HCT116 (cell line): ENCODE measurements at regions not wholly inside any gene's neighbourhood (a gene's known extent, or its start where the extent isn't known, plus 50 kb on each side); places are given as distances from the start of the nearest gene placed in this dataset.

Experiments
- ATAC-seq: fragments of 200-7000 bp; cut with Tn5 transposase; 2 replicates; pipeline ENCODE4 v1.9.1; 2020; ENCODE audit warnings: mild to moderate bottlenecking, moderate library complexity
- BruUV-seq: library from RNA; stranded (reverse); fragments of 400-500 nt; replicated peaks from 2 replicates; lab custom pipeline; 2021; lab: Mats Ljungman, UMichigan
- CTCF ChIA-PET: fragments of 300-600 bp; sonication (Branson Sonifier 250); formaldehyde crosslinking; loops from one replicate; lab custom pipeline; 2021; ENCODE audit warnings: antibody characterized with exemption; lab: Charles Lee
- POLR2A ChIA-PET: fragments of 300-600, 350-600 bp; sonication (Branson Sonifier 250); formaldehyde crosslinking; loops from one replicate; lab custom pipeline; 2021; ENCODE audit warnings: antibody characterized with exemption; lab: Charles Lee
- RAD21 ChIA-PET, 2 experiments: fragments of 300-600 bp; sonication (Branson Sonifier 250); formaldehyde crosslinking; loops; one replicate each; lab custom pipeline; 2023; ENCODE audit warnings: low total read pairs in 2 of 2; ENCODE audit not compliant: uncharacterized antibody in 2 of 2, unreplicated experiment in 2 of 2, low non-redundant PET in 1 of 2; lab: Charles Lee
- DNase-seq: peaks from one replicate; pipeline ENCODE4 v3.0.0-alpha.2; 2010; ENCODE audit warnings: low read depth, low spot score
- H2AFZ ChIP-seq: fragments of 200-600 bp; shearing (Covaris generic), sonication (generic); 2 replicates; pipeline ENCODE4 v1.6.1; 2017; ENCODE audit warnings: low read depth, mixed run types, mixed read lengths, antibody characterized with exemption, low read length; ENCODE audit not compliant: poor library complexity, severe bottlenecking
- H3K27ac ChIP-seq: 2 replicates; pipeline ENCODE4 v1.5.1; 2012; ENCODE audit warnings: low read depth, low read length
- H3K27me3 ChIP-seq: fragments of 200-600 bp; sonication (generic); 2 replicates; pipeline ENCODE4 v1.6.1; 2016; ENCODE audit warnings: mixed run types, low read length, mixed read lengths; ENCODE audit not compliant: insufficient read depth
- H3K36me3 ChIP-seq, 2 experiments: fragments of 200-500 bp in 1 of 2; fragments of 200-600 bp in 1 of 2; sonication (Bioruptor generic) in 1 of 2; sonication (generic) in 1 of 2; 2 replicates each; pipeline versions ENCODE4 v1.5.1 to v1.6.1; 2014 to 2016; ENCODE audit warnings: low read length in 2 of 2, inconsistent platforms in 1 of 2, mixed read lengths in 1 of 2, mixed run types in 1 of 2; ENCODE audit not compliant: insufficient read depth in 2 of 2, control insufficient read depth in 1 of 2
- H3K4me1 ChIP-seq, 2 experiments: fragments of 200-600 bp in 1 of 2; sonication (generic) in 1 of 2; 2 replicates each; pipeline versions ENCODE4 v1.5.1 to v1.6.1; 2012 to 2017; ENCODE audit warnings: low read length in 2 of 2, inconsistent platforms in 1 of 2, mild to moderate bottlenecking in 1 of 2, mixed read lengths in 1 of 2, mixed run types in 1 of 2, moderate library complexity in 1 of 2; ENCODE audit not compliant: insufficient read depth in 2 of 2, control insufficient read depth in 1 of 2
- H3K4me2 ChIP-seq: fragments of 200-600 bp; sonication (generic); 2 replicates; pipeline ENCODE4 v1.6.1; 2017; ENCODE audit warnings: mixed run types, low read length, mixed read lengths
- H3K4me3 ChIP-seq, 2 experiments: fragments of 200-600 bp in 1 of 2; sonication (generic) in 1 of 2; replicated peaks in 1 of 2; 2 replicates each; pipeline ENCODE4 v1.5.1; 2011 to 2016; ENCODE audit warnings: low read length in 2 of 2, control low read depth in 1 of 2, low read depth in 1 of 2, mild to moderate bottlenecking in 1 of 2, mixed read lengths in 1 of 2, mixed run types in 1 of 2
- H3K79me2 ChIP-seq: fragments of 200-600 bp; sonication (generic); 2 replicates; pipeline ENCODE4 v1.6.1; 2017; ENCODE audit warnings: mild to moderate bottlenecking, mixed run types, low read length, moderate library complexity, mixed read lengths; ENCODE audit not compliant: insufficient read depth
- H3K9ac ChIP-seq: fragments of 200-600 bp; sonication (generic); 2 replicates; pipeline ENCODE4 v1.6.1; 2016; ENCODE audit warnings: low read length, mixed read lengths
- H3K9me2 ChIP-seq: fragments of 200-600 bp; sonication (generic), shearing (Covaris generic); 2 replicates; pipeline ENCODE4 v1.6.1; 2017; ENCODE audit warnings: mixed run types, mild to moderate bottlenecking, moderate library complexity; ENCODE audit not compliant: insufficient read depth
- H3K9me3 ChIP-seq, 2 experiments: fragments of 200-500 bp in 1 of 2; fragments of 200-600 bp in 1 of 2; sonication (Bioruptor generic) in 1 of 2; sonication (generic) in 1 of 2; 2 replicates each; pipeline ENCODE4 v1.6.1; 2014 to 2017; ENCODE audit warnings: low read length in 2 of 2, mixed read lengths in 2 of 2, inconsistent platforms in 1 of 2, low read depth in 1 of 2, mild to moderate bottlenecking in 1 of 2, mixed run types in 1 of 2, moderate library complexity in 1 of 2; ENCODE audit not compliant: control insufficient read depth in 1 of 2, insufficient read depth in 1 of 2
- H4K20me1 ChIP-seq: fragments of 200-600 bp; sonication (generic), shearing (Covaris generic); 2 replicates; pipeline ENCODE4 v1.6.1; 2017; ENCODE audit warnings: mixed run types, mild to moderate bottlenecking, moderate library complexity; ENCODE audit not compliant: insufficient read depth
- ATF3 ChIP-seq: IDR thresholded peaks from 2 replicates; pipeline ENCODE4 v1.6.1; 2012
- CBX3 ChIP-seq: IDR thresholded peaks from 2 replicates; pipeline ENCODE4 v1.6.1; 2012; ENCODE audit warnings: low read depth
- CEBPB ChIP-seq: IDR thresholded peaks from 2 replicates; pipeline ENCODE4 v1.6.1; 2012; ENCODE audit warnings: low read depth
- EGR1 ChIP-seq: IDR thresholded peaks from 2 replicates; pipeline ENCODE4 v1.6.1; 2012; ENCODE audit warnings: low read depth
- ELF1 ChIP-seq: IDR thresholded peaks from 2 replicates; pipeline ENCODE4 v1.6.1; 2012; ENCODE audit warnings: low read depth, borderline replicate concordance
- EZH2 ChIP-seq: fragments of 200-600 bp; sonication (generic); IDR thresholded peaks from 2 replicates; pipeline ENCODE4 v1.6.1; 2017; ENCODE audit warnings: antibody characterized with exemption, mixed run types
- EZH2phosphoT487 ChIP-seq: fragments of 200-600 bp; IDR thresholded peaks from 2 replicates; pipeline ENCODE4 v1.6.1; 2018; ENCODE audit warnings: antibody characterized with exemption, borderline replicate concordance
- FOSL1 ChIP-seq: IDR thresholded peaks from 2 replicates; pipeline ENCODE4 v1.6.1; 2012; ENCODE audit warnings: low read depth
- JUND ChIP-seq: IDR thresholded peaks from 2 replicates; pipeline ENCODE4 v1.6.1; 2012
- POLR2AphosphoS5 ChIP-seq: IDR thresholded peaks from 2 replicates; pipeline ENCODE4 v1.6.1; 2011; ENCODE audit warnings: mild to moderate bottlenecking, low read depth, low read length, moderate library complexity
- SIN3A ChIP-seq: IDR thresholded peaks from 2 replicates; pipeline ENCODE4 v1.6.1; 2012; ENCODE audit warnings: low read depth
- SRF ChIP-seq: IDR thresholded peaks from 2 replicates; pipeline ENCODE4 v1.6.1; 2012; ENCODE audit warnings: low read depth
- TCF7L2 ChIP-seq: IDR thresholded peaks from 2 replicates; pipeline ENCODE4 v1.7.0; 2011; ENCODE audit warnings: borderline replicate concordance, inconsistent platforms; ENCODE audit not compliant: insufficient read depth, insufficient read length; ENCODE audit errors: extremely low read depth
- YY1 ChIP-seq: IDR thresholded peaks from 2 replicates; pipeline ENCODE4 v1.6.1; 2011; ENCODE audit warnings: low read length, low read depth, moderate library complexity, mild to moderate bottlenecking; ENCODE audit not compliant: insufficient replicate concordance; ENCODE audit errors: extremely low read depth
- ZFX ChIP-seq: fragments of 450-650 bp; IDR thresholded peaks from 2 replicates; pipeline ENCODE4 v1.6.1; 2017
- intact Hi-C: fragments of 100-400 bp; cut with micrococcal nuclease; formaldehyde crosslinking; loops from 2 replicates; pipeline ENCODE4 v1.10.0; 2022
- TF ChIP-seq, protein P1 (sequence below), 3 experiments: fragments of 200-600 bp in 1 of 3; sonication (generic) in 1 of 3; IDR thresholded peaks in 2 of 3; conservative IDR thresholded peaks in 1 of 3; 2 replicates each; pipeline ENCODE4 v1.5.1; 2012 to 2017; ENCODE audit warnings: low read depth in 2 of 3, low read length in 2 of 3, antibody characterized with exemption in 1 of 3, borderline replicate concordance in 1 of 3, control low read depth in 1 of 3, mild to moderate bottlenecking in 1 of 3, mixed read lengths in 1 of 3, mixed run types in 1 of 3, moderate library complexity in 1 of 3; ENCODE audit not compliant: insufficient read depth in 1 of 3
- TF ChIP-seq, protein P2 (sequence below): IDR thresholded peaks from 2 replicates; pipeline ENCODE4 v1.6.1; 2011; ENCODE audit warnings: mild to moderate bottlenecking, low read length, moderate library complexity; ENCODE audit not compliant: insufficient replicate concordance; ENCODE audit errors: extremely low read depth
- TF ChIP-seq, protein P3 (sequence below): IDR thresholded peaks from 2 replicates; pipeline ENCODE4 v1.6.1; 2012; ENCODE audit warnings: low read depth

GRCh38 chr7:149552799-149553198 is 55.2 kb upstream of the ZNF746 start:
- POLR2A ChIA-PET = no interaction called here
- Histone ChIP-seq H3K36me3 (peaks cover 25 to 32% of the 10 kb centered on the region in 2 experiments), H3K9me2 (no peaks in the 10 kb centered on the region), H3K79me2 (no peaks in the 10 kb centered on the region), H3K4me1 (peaks cover 0 to 2% of the 10 kb centered on the region in 2 experiments; a peak in 2 of 4 replicates), H3K27ac (no peak overlapping the region), H3K27me3 (no peaks in the 10 kb centered on the region), H3K4me3 (no peak overlapping the region), H3K9me3 (no peaks in the 10 kb centered on the region), H3K4me2 (no peak overlapping the region), H2AFZ (no peak overlapping the region), H4K20me1 (no peaks in the 10 kb centered on the region), H3K9ac (no peak overlapping the region)
- CTCF ChIA-PET = no interaction called here
- ATAC-seq (no peak), DNase-seq (no peak)
- intact Hi-C loops = no loop called here
- RAD21 ChIA-PET = no interaction called here
- BruUV-seq = no TSS peak
- TF ChIP-seq EGR1 = no peak
- TF ChIP-seq ATF3 = no peak
- no peak for TF ChIP-seq EZH2phosphoT487
- TF ChIP-seq YY1 = no peak
- TF ChIP-seq, protein P1, sequence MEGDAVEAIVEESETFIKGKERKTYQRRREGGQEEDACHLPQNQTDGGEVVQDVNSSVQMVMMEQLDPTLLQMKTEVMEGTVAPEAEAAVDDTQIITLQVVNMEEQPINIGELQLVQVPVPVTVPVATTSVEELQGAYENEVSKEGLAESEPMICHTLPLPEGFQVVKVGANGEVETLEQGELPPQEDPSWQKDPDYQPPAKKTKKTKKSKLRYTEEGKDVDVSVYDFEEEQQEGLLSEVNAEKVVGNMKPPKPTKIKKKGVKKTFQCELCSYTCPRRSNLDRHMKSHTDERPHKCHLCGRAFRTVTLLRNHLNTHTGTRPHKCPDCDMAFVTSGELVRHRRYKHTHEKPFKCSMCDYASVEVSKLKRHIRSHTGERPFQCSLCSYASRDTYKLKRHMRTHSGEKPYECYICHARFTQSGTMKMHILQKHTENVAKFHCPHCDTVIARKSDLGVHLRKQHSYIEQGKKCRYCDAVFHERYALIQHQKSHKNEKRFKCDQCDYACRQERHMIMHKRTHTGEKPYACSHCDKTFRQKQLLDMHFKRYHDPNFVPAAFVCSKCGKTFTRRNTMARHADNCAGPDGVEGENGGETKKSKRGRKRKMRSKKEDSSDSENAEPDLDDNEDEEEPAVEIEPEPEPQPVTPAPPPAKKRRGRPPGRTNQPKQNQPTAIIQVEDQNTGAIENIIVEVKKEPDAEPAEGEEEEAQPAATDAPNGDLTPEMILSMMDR (IDR thresholded peaks at IDR 0.05 in 2 of 3, conservative IDR thresholded peaks at IDR 0.05 in 1 of 3; ENCODE audit: borderline replicate concordance in 1 of 3, insufficient read depth in 1 of 3, low read depth in 2 of 3, low read length in 2 of 3) = no peak
- no peak for TF ChIP-seq CEBPB
- no peak for TF ChIP-seq FOSL1
- TF ChIP-seq TCF7L2 = no peak
- no peak for TF ChIP-seq SIN3A
- TF ChIP-seq CBX3 = no peak
- no peak for TF ChIP-seq ELF1
- TF ChIP-seq EZH2 = no peak
- no peak for TF ChIP-seq ZFX
- TF ChIP-seq, protein P2, sequence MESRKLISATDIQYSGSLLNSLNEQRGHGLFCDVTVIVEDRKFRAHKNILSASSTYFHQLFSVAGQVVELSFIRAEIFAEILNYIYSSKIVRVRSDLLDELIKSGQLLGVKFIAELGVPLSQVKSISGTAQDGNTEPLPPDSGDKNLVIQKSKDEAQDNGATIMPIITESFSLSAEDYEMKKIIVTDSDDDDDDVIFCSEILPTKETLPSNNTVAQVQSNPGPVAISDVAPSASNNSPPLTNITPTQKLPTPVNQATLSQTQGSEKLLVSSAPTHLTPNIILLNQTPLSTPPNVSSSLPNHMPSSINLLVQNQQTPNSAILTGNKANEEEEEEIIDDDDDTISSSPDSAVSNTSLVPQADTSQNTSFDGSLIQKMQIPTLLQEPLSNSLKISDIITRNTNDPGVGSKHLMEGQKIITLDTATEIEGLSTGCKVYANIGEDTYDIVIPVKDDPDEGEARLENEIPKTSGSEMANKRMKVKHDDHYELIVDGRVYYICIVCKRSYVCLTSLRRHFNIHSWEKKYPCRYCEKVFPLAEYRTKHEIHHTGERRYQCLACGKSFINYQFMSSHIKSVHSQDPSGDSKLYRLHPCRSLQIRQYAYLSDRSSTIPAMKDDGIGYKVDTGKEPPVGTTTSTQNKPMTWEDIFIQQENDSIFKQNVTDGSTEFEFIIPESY = no peak
- no peak for TF ChIP-seq JUND
- TF ChIP-seq POLR2AphosphoS5 = no peak
- TF ChIP-seq, protein P3, sequence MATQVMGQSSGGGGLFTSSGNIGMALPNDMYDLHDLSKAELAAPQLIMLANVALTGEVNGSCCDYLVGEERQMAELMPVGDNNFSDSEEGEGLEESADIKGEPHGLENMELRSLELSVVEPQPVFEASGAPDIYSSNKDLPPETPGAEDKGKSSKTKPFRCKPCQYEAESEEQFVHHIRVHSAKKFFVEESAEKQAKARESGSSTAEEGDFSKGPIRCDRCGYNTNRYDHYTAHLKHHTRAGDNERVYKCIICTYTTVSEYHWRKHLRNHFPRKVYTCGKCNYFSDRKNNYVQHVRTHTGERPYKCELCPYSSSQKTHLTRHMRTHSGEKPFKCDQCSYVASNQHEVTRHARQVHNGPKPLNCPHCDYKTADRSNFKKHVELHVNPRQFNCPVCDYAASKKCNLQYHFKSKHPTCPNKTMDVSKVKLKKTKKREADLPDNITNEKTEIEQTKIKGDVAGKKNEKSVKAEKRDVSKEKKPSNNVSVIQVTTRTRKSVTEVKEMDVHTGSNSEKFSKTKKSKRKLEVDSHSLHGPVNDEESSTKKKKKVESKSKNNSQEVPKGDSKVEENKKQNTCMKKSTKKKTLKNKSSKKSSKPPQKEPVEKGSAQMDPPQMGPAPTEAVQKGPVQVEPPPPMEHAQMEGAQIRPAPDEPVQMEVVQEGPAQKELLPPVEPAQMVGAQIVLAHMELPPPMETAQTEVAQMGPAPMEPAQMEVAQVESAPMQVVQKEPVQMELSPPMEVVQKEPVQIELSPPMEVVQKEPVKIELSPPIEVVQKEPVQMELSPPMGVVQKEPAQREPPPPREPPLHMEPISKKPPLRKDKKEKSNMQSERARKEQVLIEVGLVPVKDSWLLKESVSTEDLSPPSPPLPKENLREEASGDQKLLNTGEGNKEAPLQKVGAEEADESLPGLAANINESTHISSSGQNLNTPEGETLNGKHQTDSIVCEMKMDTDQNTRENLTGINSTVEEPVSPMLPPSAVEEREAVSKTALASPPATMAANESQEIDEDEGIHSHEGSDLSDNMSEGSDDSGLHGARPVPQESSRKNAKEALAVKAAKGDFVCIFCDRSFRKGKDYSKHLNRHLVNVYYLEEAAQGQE = no peak
- no peak for TF ChIP-seq SRF
